Adipocyte (in vitro differentiated cells): ENCODE measurements at regions not wholly inside any gene's neighbourhood (a gene's known extent, or its start where the extent isn't known, plus 50 kb on each side); places are given as distances from the start of the nearest gene placed in this dataset.
A peak's percentile ranks its signal among the peaks of the same experiment; 100 is the strongest.
"Not testable (repeated sequence)": the region's sequence is repeated elsewhere in the genome, so short reads cannot be mapped to it uniquely, and the experiment has no call there.

Experiments used
- DNase-seq: peaks from one replicate; pipeline ENCODE4 v3.0.0-alpha.2; 2015; ENCODE audit warnings: low read depth
- H3K27me3 ChIP-seq: replicated peaks from 2 replicates; pipeline ENCODE4 v1.7.0; 2013; ENCODE audit warnings: mild to moderate bottlenecking, low read length, moderate library complexity; ENCODE audit not compliant: control insufficient read depth, insufficient read depth
- H3K36me3 ChIP-seq: 2 replicates; pipeline ENCODE4 v1.7.0; 2013; ENCODE audit warnings: low read length, mild to moderate bottlenecking, moderate library complexity; ENCODE audit not compliant: control insufficient read depth, insufficient read depth, severe bottlenecking
- H3K4me1 ChIP-seq: 2 replicates; pipeline ENCODE4 v1.7.0; 2013; ENCODE audit warnings: mild to moderate bottlenecking, low read length, moderate library complexity; ENCODE audit not compliant: control insufficient read depth, insufficient read depth
- H3K4me3 ChIP-seq: 2 replicates; pipeline ENCODE4 v1.7.0; 2013; ENCODE audit warnings: mild to moderate bottlenecking, low read length, moderate library complexity
- H3K9ac ChIP-seq: 2 replicates; pipeline ENCODE4 v1.7.0; 2013; ENCODE audit warnings: mild to moderate bottlenecking, low read length, moderate library complexity
- H3K9me3 ChIP-seq: 2 replicates; pipeline ENCODE4 v1.7.0; 2013; ENCODE audit warnings: mild to moderate bottlenecking, low read length, moderate library complexity; ENCODE audit not compliant: control insufficient read depth

- no peak for DNase-seq
- Histone ChIP-seq H3K9me3 (no peaks in the 10 kb centered on the region), H3K36me3 (no peaks in the 10 kb centered on the region), H3K9ac (no peak overlapping the region), H3K27me3 (no peaks in the 10 kb centered on the region), H3K4me1 (no peaks in the 10 kb centered on the region), H3K4me3 (no peak overlapping the region)
Observed at GRCh38 chr9:74095925-74096324, 401.2 kb upstream of the RORB start.

GRCh38 chr9:74096420-74096819 lies 400.7 kb upstream of the RORB start:
- H3K9ac ChIP-seq = no peak overlapping the region
- no peaks in the 10 kb centered on the region for H3K36me3 ChIP-seq
- H3K4me1 ChIP-seq = no peaks in the 10 kb centered on the region
- no peak overlapping the region for H3K4me3 ChIP-seq
- no peaks in the 10 kb centered on the region for H3K27me3 ChIP-seq
- H3K9me3 ChIP-seq = no peaks in the 10 kb centered on the region
- no peak for DNase-seq

- Histone ChIP-seq H3K27me3 (no peaks in the 10 kb centered on the region), H3K9me3 (no peaks in the 10 kb centered on the region), H3K4me3 (no peak overlapping the region), H3K4me1 (no peaks in the 10 kb centered on the region), H3K9ac (no peak overlapping the region), H3K36me3 (no peaks in the 10 kb centered on the region)
- DNase-seq = no peak
Observed at GRCh38 chr9:74100042-74100441, 397.1 kb upstream of the RORB start.

GRCh38 chr9:74102148-74102547 lies 395.0 kb upstream of the RORB start:
- not testable (repeated sequence) for H3K9me3 ChIP-seq, DNase-seq, H3K4me3 ChIP-seq, H3K27me3 ChIP-seq, H3K36me3 ChIP-seq, H3K9ac ChIP-seq, H3K4me1 ChIP-seq

GRCh38 chr9:74102702-74103101 lies 394.4 kb upstream of the RORB start:
- no peak overlapping the region for H3K4me3 ChIP-seq
- DNase-seq = no peak

GRCh38 chr9:74107692-74108091 lies 389.4 kb upstream of the RORB start:
- Histone ChIP-seq H3K4me3 (no peak overlapping the region), H3K9ac (no peak overlapping the region), H3K4me1 (no peaks in the 10 kb centered on the region), H3K9me3 (no peaks in the 10 kb centered on the region), H3K27me3 (no peaks in the 10 kb centered on the region), H3K36me3 (no peaks in the 10 kb centered on the region)
- no peak for DNase-seq

More at GRCh38 chr9:74102702-74103101, 394.4 kb upstream of the RORB start:
- no peak overlapping the region for H3K9ac ChIP-seq
- no peaks in the 10 kb centered on the region for H3K36me3 ChIP-seq
- H3K27me3 ChIP-seq = no peaks in the 10 kb centered on the region
- H3K4me1 ChIP-seq = no peaks in the 10 kb centered on the region
- no peaks in the 10 kb centered on the region for H3K9me3 ChIP-seq

GRCh38 chr9:74115976-74116375 lies 381.2 kb upstream of the RORB start:
- no peaks in the 10 kb centered on the region for H3K36me3 ChIP-seq
- no peaks in the 10 kb centered on the region for H3K27me3 ChIP-seq
- no peaks in the 10 kb centered on the region for H3K9me3 ChIP-seq
- H3K4me1 ChIP-seq = no peaks in the 10 kb centered on the region
- H3K9ac ChIP-seq = no peak overlapping the region
- H3K4me3 ChIP-seq = no peak overlapping the region
- no peak for DNase-seq

GRCh38 chr9:74117151-74117550 lies 380.0 kb upstream of the RORB start:
- no peak for DNase-seq
- no peak overlapping the region for H3K9ac ChIP-seq
- no peaks in the 10 kb centered on the region for H3K4me1 ChIP-seq
- no peak overlapping the region for H3K4me3 ChIP-seq
- H3K27me3 ChIP-seq = no peaks in the 10 kb centered on the region
- no peaks in the 10 kb centered on the region for H3K36me3 ChIP-seq
- H3K9me3 ChIP-seq = no peaks in the 10 kb centered on the region

- Histone ChIP-seq H3K4me1 (no peaks in the 10 kb centered on the region), H3K27me3 (no peaks in the 10 kb centered on the region), H3K4me3 (no peak overlapping the region), H3K36me3 (no peaks in the 10 kb centered on the region), H3K9me3 (no peaks in the 10 kb centered on the region), H3K9ac (no peak overlapping the region)
- DNase-seq = no peak
Observed at GRCh38 chr9:74117731-74118130, 379.4 kb upstream of the RORB start.

GRCh38 chr9:74120061-74120460 lies 377.1 kb upstream of the RORB start:
- DNase-seq = peak; percentile 13
- Histone ChIP-seq H3K4me3 (no peak overlapping the region), H3K9ac (no peak overlapping the region), H3K27me3 (no peaks in the 10 kb centered on the region), H3K36me3 (no peaks in the 10 kb centered on the region), H3K4me1 (no peaks in the 10 kb centered on the region), H3K9me3 (no peaks in the 10 kb centered on the region)

- no peaks in the 10 kb centered on the region for H3K27me3 ChIP-seq
Observed at GRCh38 chr9:74120470-74120869, 376.7 kb upstream of the RORB start.

GRCh38 chr9:74122216-74122615 lies 374.9 kb upstream of the RORB start:
- Histone ChIP-seq H3K36me3 (no peaks in the 10 kb centered on the region), H3K9me3 (no peaks in the 10 kb centered on the region), H3K4me1 (no peaks in the 10 kb centered on the region), H3K4me3 (no peak overlapping the region), H3K9ac (no peak overlapping the region), H3K27me3 (no peaks in the 10 kb centered on the region)
- no peak for DNase-seq

More at GRCh38 chr9:74120470-74120869, 376.7 kb upstream of the RORB start:
- Histone ChIP-seq H3K4me1 (no peaks in the 10 kb centered on the region), H3K9ac (no peak overlapping the region), H3K4me3 (no peak overlapping the region), H3K36me3 (no peaks in the 10 kb centered on the region), H3K9me3 (no peaks in the 10 kb centered on the region)
- peak; percentile 1 for DNase-seq
